ENCODE measurements at regions not wholly inside any gene's neighbourhood (a gene's known extent, or its start where the extent isn't known, plus 50 kb on each side); places are given as distances from the start of the nearest gene placed in this dataset.

GRCh38 chr7:52074071-52074470, 757.5 kb upstream of the COBL start:
- no peaks in the 10 kb centered on the region for H3K27me3 ChIP-seq
- H3K36me3 ChIP-seq = no peaks in the 10 kb centered on the region
- no peaks in the 10 kb centered on the region for H3K4me1 ChIP-seq (ENCODE audit: insufficient read depth)
- 75 to 86% (median 77%) methylated on average over 2 of the region's 2 CpGs for WGBS, 3 donors
- no peak for DNase-seq
- H3K27ac ChIP-seq = no peak overlapping the region
- no peaks in the 10 kb centered on the region for H3K9me3 ChIP-seq
- TF ChIP-seq POLR2A (IDR thresholded peaks at IDR 0.05) (no peak), CTCF (IDR thresholded peaks at IDR 0.05) (no peak), EP300 (IDR thresholded peaks at IDR 0.05) (no peak)
- intact Hi-C loops (cut with DNase I) = no loop called here
- no peak overlapping the region for H3K4me3 ChIP-seq

- Histone ChIP-seq H3K27ac (no peak overlapping the region), H3K9me3 (no peaks in the 10 kb centered on the region), H3K4me3 (no peak overlapping the region), H3K27me3 (no peaks in the 10 kb centered on the region), H3K4me1 (ENCODE audit: insufficient read depth) (no peaks in the 10 kb centered on the region), H3K36me3 (no peaks in the 10 kb centered on the region)
- 0 to 56% (median 54%) methylated on average over 1 of the region's 1 CpG for WGBS, 3 donors
- TF ChIP-seq EP300 (IDR thresholded peaks at IDR 0.05) (no peak), CTCF (IDR thresholded peaks at IDR 0.05) (no peak), POLR2A (IDR thresholded peaks at IDR 0.05) (no peak)
- no peak for DNase-seq
- intact Hi-C loops (cut with DNase I) = no loop called here
These were observed 755.1 kb upstream of the COBL start for GRCh38 chr7:52071744-52072143.

GRCh38 chr7:52064493-52064892, 747.9 kb upstream of the COBL start:
- Histone ChIP-seq H3K9me3 (no peaks in the 10 kb centered on the region), H3K27me3 (no peaks in the 10 kb centered on the region), H3K4me1 (ENCODE audit: insufficient read depth) (no peaks in the 10 kb centered on the region), H3K4me3 (no peak overlapping the region), H3K36me3 (no peaks in the 10 kb centered on the region), H3K27ac (no peak overlapping the region)
- TF ChIP-seq EP300 (IDR thresholded peaks at IDR 0.05) (no peak), CTCF (IDR thresholded peaks at IDR 0.05) (no peak), POLR2A (IDR thresholded peaks at IDR 0.05) (no peak)
- DNase-seq = no peak
- intact Hi-C loops (cut with DNase I) = no loop called here
- WGBS, 3 donors = 67 to 82% (median 78%) methylated on average over 1 of the region's 1 CpG

GRCh38 chr7:52061666-52062065, 745.1 kb upstream of the COBL start:
- DNase-seq = no peak
- no peaks in the 10 kb centered on the region for H3K4me1 ChIP-seq (ENCODE audit: insufficient read depth)
- intact Hi-C loops (cut with DNase I) = no loop called here
- no peak for TF ChIP-seq EP300 (IDR thresholded peaks at IDR 0.05)
- no peak for TF ChIP-seq POLR2A (IDR thresholded peaks at IDR 0.05)
- no peak for TF ChIP-seq CTCF (IDR thresholded peaks at IDR 0.05)
- WGBS, 3 donors = 67 to 79% (median 72%) methylated on average over 2 of the region's 2 CpGs
- H3K9me3 ChIP-seq = no peaks in the 10 kb centered on the region
- no peaks in the 10 kb centered on the region for H3K27me3 ChIP-seq
- no peaks in the 10 kb centered on the region for H3K36me3 ChIP-seq
- H3K27ac ChIP-seq = no peak overlapping the region
- H3K4me3 ChIP-seq = no peak overlapping the region

GRCh38 chr7:52053525-52053924, 736.9 kb upstream of the COBL start:
- Histone ChIP-seq H3K36me3 (no peaks in the 10 kb centered on the region), H3K4me1 (ENCODE audit: insufficient read depth) (no peaks in the 10 kb centered on the region), H3K27me3 (no peaks in the 10 kb centered on the region), H3K9me3 (no peaks in the 10 kb centered on the region), H3K27ac (no peak overlapping the region), H3K4me3 (no peak overlapping the region)
- TF ChIP-seq POLR2A (IDR thresholded peaks at IDR 0.05) = no peak
- TF ChIP-seq CTCF (IDR thresholded peaks at IDR 0.05) = no peak
- TF ChIP-seq EP300 (IDR thresholded peaks at IDR 0.05) = no peak
- WGBS, 3 donors = 0 to 27% (median 13%) methylated on average over 1 of the region's 1 CpG
- intact Hi-C loops (cut with DNase I) = no loop called here
- DNase-seq = no peak
